Peyer's patch (tissue), 4 donors: ENCODE measurements at regions not wholly inside any gene's neighbourhood (a gene's known extent, or its start where the extent isn't known, plus 50 kb on each side); places are given as distances from the start of the nearest gene placed in this dataset.

ENCODE experiments used
- POLR2A ChIP-seq, 2 donors: fragments of 450-650 bp; IDR thresholded peaks; one replicate each; pipeline ENCODE4 v1.5.1; 2017; ENCODE audit warnings: antibody characterized with exemption in 2 of 2, mild to moderate bottlenecking in 2 of 2, moderate library complexity in 2 of 2
- TF ChIP-seq, protein P1 (sequence below), 6 experiments: fragments of 450-650 bp in 4 of 6; fragments of 200-600 bp in 2 of 6; sonication (generic) in 1 of 6; IDR thresholded peaks; one replicate each; pipeline ENCODE4 v1.5.1; 2017 to 2019; ENCODE audit warnings: antibody characterized with exemption in 6 of 6, mild to moderate bottlenecking in 3 of 6, moderate library complexity in 1 of 6

GRCh38 chr20:22770241-22770800 lies 185.9 kb upstream of the FOXA2 start:
- TF ChIP-seq POLR2A (IDR thresholded peaks at IDR 0.05) = no peak
- TF ChIP-seq, protein P1, sequence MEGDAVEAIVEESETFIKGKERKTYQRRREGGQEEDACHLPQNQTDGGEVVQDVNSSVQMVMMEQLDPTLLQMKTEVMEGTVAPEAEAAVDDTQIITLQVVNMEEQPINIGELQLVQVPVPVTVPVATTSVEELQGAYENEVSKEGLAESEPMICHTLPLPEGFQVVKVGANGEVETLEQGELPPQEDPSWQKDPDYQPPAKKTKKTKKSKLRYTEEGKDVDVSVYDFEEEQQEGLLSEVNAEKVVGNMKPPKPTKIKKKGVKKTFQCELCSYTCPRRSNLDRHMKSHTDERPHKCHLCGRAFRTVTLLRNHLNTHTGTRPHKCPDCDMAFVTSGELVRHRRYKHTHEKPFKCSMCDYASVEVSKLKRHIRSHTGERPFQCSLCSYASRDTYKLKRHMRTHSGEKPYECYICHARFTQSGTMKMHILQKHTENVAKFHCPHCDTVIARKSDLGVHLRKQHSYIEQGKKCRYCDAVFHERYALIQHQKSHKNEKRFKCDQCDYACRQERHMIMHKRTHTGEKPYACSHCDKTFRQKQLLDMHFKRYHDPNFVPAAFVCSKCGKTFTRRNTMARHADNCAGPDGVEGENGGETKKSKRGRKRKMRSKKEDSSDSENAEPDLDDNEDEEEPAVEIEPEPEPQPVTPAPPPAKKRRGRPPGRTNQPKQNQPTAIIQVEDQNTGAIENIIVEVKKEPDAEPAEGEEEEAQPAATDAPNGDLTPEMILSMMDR (IDR thresholded peaks at IDR 0.05) = no peak
